GM18861 (cell line): ENCODE measurements at regions not wholly inside any gene's neighbourhood (a gene's known extent, or its start where the extent isn't known, plus 50 kb on each side); places are given as distances from the start of the nearest gene placed in this dataset.
A peak's percentile ranks its signal among the peaks of the same experiment; 100 is the strongest.
"Not testable (repeated sequence)": the region's sequence is repeated elsewhere in the genome, so short reads cannot be mapped to it uniquely, and the experiment has no call there.

Experiments
- ATAC-seq: cut with Tn5 transposase; IDR thresholded peaks from one replicate; pipeline ENCODE4 v1.9.1; 2021; ENCODE audit not compliant: unreplicated experiment

- no peak for ATAC-seq
Observed at GRCh38 chr2:176891105-176891504, 321.5 kb upstream of the HNRNPA3 start.

DNA sequence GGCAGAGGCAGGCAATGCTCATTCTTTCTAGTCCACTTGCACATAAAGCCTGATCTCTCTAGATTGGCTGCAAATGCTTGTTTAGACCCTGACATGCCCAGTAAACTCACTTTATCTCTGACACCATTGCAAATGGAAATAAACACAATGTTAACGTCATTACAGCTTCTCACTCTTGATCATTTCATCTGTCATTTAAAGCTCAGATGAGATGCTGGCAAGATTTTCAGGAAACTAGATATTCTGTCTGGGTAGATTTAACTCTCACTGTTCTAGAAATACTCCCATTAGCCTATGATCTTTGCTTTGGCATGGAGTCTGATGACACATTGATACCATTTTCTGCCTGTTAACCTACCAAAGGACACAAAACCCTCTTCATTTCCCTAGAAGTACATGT is 320.7 kb upstream of the HNRNPA3 start:
- no peak for ATAC-seq

- no peak for ATAC-seq
Observed at GRCh38 chr2:176892676-176893226, 319.8 kb upstream of the HNRNPA3 start.

DNA sequence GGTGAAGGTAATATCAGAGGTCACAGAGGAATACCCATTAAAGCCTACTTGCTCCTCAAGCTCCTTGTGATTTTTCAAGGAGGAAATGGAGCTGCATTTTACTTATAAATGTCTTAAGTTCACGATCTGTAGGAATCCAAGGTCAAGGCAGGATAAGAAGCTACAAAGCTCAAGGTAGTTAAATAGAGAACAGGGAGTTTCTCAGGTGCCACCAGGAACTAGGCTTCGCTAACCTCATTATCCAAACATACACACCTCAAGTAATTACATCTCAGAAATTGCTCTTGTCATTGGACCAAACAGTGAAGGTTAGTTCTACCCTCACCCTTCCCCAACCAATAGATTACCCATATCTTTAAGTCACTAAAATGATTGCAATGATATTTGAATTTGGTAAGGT is 317.4 kb upstream of the HNRNPA3 start:
- no peak for ATAC-seq

DNA sequence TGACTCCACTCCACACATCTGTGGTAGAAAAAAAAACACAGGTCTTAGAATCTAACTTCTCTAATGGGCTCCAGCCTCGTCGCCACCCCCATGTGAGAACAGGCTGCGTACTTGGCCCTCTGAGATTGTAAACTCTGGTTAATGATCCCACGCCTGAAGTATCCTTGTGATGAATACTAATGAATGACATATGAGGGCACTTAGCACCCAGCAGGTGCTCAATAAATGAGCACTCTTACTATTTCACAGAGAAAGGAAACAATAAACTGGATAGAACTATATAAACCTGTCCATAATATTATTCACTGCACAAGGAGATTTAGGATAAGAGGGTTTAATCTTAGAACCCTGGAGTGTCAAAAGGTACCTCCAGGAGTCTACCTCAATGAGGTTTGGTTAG is 310.1 kb upstream of the HNRNPA3 start:
- no peak for ATAC-seq

DNA sequence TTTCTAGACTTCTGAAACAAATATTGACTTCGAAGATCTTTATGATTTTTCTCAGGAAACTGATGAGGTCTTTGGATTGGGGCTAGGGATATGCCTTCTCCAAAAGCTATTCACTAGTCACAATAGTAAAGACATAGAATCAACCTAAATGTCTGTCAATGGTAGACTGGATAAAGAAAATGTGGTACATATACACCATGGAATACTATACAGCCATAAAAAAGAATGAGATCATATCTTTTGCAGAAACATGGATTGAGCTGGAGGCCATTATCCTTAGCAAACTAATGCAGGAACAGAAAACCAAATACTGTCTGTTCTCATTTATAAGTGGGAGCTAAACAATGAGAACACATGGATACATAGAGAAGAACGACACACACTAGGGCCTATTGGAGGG is 308.5 kb upstream of the HNRNPA3 start:
- ATAC-seq = not testable (repeated sequence)

- ATAC-seq = no peak
Observed at GRCh38 chr2:176907341-176907740, 305.3 kb upstream of the HNRNPA3 start.

- no peak for ATAC-seq
Observed at GRCh38 chr2:176910828-176911227, 301.8 kb upstream of the HNRNPA3 start.

- no peak for ATAC-seq
Observed at GRCh38 chr2:176913955-176914354, 298.6 kb upstream of the HNRNPA3 start.

GRCh38 chr2:176914371-176914770 is 298.2 kb upstream of the HNRNPA3 start:
- no peak for ATAC-seq

DNA sequence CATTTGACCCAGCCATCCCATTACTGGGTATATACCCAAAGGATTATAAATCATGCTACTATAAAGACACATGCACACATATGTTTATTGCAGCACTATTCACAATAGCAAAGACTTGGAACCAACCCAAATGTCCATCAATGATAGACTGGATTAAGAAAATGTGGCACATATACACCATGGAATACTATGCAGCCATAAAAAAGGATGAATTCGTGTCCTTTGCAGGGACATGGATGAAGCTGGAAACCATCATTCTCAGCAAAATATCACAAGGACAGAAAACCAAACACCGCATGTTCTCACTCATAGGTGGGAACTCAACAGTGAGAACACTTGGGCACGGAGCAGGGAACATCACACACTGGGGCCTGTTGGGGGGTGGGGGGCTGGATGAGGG is 290.0 kb upstream of the HNRNPA3 start:
- not testable (repeated sequence) for ATAC-seq

DNA sequence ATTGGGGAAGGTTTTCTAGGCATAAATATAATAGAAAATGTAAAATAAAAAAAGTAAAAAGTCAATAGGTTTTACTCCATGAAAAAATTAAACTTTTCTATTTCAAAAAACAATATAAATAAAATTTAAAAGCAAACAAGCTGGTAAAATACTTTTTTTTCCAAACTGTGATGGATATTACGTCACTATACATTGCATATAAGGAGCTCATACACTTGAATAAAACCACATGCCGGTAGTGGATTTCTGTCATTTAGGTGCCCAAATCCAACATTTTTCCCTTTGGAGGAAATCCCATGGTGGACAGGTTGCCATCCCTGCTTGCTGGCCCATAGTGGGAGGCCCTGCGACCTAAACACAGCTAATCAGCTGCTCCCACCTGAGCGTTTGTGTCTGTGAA is 289.4 kb upstream of the HNRNPA3 start:
- no peak for ATAC-seq

GRCh38 chr2:176924909-176925534 is 287.6 kb upstream of the HNRNPA3 start:
- no peak for ATAC-seq

DNA sequence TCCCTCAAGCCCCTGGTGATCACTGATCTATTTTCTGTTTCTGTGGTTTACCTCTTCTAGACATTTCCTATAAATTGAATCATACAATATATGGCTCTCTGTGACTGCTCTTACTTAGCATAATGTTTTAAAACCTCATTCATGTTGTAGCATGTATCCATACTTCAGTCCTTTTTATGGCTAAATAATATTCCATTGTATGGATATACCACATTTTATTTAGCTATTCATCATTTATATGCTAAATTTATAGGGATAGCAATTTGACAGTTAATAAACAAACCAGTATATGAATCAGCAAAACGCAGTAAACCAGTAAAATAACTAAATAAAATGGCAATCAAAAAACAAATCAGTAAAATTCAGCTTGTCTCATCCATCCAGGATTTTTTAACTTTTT is 286.1 kb upstream of the HNRNPA3 start:
- ATAC-seq = no peak

DNA sequence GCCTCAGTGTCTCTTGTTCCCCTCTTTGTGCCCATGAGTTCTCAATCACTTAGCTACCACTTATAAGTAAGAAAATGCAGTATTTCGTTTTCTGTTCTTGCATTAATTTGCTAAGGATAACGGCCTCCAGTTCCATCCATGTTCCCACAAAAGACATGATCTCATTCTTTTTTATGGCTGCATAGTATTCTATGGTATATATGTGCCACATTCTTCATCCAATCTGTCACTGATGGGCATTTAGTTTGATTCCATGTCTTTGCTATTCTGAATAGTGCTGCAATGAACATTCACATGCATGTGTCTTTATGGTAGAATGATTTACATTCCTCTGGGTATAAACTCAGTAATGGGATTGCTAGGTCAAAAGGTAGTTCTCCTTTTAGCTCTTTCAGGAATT is 283.2 kb upstream of the HNRNPA3 start:
- ATAC-seq = not testable (repeated sequence)

DNA sequence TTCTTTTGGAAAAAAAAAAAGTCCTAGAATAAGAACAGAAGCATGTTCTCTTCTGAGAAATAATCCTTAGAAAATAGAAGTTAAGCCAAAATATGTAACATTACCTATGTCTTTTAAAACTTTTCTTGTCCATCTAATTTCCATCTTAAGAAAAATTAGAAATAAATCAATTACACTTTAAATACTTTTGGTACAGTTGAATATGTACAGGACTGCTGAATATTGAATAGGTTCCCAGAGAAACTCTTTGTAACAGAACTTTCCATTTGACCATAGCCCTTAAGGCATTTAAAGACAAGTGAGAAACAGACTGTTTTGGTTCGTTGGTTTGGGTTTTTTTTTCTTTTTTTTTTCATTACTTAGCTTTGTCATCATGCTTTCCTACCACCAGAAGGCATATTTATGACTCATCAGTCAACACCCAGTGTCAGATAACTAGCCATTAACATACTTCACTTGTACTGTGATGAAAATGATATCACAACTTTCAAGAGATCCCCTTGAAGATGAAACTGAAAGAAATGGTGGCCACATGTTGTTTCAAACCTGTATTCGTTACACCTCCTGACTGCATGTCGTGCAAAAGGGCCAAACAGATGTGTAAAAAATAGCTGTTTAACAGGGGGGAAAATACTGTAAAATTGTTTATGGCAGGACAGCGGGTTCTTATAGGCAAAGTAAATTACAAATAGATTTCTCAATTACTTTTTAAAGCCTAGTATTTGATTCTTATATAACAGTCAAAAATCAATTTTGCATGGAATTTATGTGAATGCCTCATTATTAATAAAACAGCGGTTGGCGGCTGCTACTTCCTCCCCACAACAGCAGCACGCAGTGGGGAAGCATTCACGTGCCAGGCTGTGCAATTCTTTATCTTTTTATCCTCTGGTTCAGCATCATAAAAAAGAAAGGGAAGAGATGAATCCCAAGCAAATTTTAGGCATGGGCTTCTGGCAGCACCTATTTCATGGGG is 280.7 kb upstream of the HNRNPA3 start:
- peak; percentile 98 for ATAC-seq

GRCh38 chr2:176934131-176934530 is 278.5 kb upstream of the HNRNPA3 start:
- no peak for ATAC-seq

- ATAC-seq = no peak
Observed at GRCh38 chr2:176934869-176935415, 277.7 kb upstream of the HNRNPA3 start.

- no peak for ATAC-seq
Observed at GRCh38 chr2:176935543-176936102, 277.0 kb upstream of the HNRNPA3 start.

- ATAC-seq = no peak
Observed at GRCh38 chr2:176936410-176936809, 276.2 kb upstream of the HNRNPA3 start.

DNA sequence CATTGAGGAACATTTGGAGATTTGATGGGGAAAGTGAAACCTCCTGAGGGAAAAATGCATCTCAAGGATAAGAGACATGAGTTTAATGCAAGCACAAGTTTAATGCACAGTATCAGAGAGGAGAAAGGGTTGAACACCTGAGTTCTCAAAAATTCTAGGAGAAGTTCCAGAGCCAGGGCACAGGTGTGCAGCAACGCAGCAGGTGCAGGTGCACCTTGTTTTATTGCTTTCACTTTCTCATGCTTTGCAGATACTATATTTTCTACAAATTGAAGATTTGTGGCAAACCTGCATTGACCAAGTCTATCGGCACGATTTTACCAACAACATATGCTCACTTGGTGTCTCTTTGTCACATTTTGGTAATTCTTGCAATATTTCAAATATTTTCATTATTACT is 267.6 kb upstream of the HNRNPA3 start:
- ATAC-seq = no peak
